ENCODE measurements at regions not wholly inside any gene's neighbourhood (a gene's known extent, or its start where the extent isn't known, plus 50 kb on each side); places are given as distances from the start of the nearest gene placed in this dataset.
A peak's percentile ranks its signal among the peaks of the same experiment; 100 is the strongest.
"Not testable (repeated sequence)": the region's sequence is repeated elsewhere in the genome, so short reads cannot be mapped to it uniquely, and the experiment has no call there.

DNA sequence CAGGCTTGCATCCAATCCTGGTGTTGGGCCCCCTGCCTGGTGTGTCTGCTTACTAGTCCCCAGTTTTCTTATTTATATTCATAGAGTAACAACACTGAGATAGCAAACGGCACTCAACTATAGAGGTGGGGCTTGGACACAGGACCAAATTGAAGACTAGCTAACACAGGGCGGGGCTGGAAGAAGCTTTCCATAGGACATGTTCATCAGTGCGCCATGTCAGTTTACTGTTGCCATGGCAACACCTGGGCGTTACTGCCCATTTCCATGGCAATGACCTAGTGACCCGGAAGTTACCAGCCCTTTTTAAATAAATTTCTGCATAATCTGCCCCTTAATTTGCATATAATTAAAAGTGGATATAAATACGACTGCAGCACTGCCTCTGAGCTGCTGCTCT is 275.5 kb upstream of the TMEM132C start:
- no peak for DNase-seq

GRCh38 chr12:127998988-127999387 is 268.0 kb upstream of the TMEM132C start:
- no peak for DNase-seq

DNA sequence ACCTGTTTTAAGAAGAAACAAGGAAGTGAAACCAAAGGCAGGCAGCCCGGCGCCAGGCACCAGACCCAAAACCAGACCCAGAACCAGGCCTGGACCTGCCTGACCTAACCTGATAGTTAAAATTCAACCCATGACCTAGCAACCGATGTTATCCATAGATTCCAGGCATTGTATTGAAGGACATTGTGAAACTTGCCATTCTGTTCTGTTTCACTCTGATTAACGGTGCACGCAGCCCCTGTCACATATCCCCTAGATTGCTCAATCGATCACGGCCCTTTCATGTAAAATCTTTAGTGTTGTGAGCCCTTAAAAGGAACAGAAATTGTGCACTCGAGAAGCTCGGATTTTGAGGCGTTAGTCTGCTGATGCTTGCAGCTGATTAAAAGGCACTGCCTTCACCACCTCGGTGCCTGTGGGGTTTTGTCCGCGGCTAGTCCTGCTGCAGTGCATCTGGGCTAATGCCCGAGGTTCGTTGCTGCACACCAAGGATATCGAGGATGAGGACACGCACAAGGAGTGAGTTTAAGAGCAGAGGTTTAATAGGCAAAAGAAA is 262.5 kb upstream of the TMEM132C start:
- no peak for DNase-seq

DNA sequence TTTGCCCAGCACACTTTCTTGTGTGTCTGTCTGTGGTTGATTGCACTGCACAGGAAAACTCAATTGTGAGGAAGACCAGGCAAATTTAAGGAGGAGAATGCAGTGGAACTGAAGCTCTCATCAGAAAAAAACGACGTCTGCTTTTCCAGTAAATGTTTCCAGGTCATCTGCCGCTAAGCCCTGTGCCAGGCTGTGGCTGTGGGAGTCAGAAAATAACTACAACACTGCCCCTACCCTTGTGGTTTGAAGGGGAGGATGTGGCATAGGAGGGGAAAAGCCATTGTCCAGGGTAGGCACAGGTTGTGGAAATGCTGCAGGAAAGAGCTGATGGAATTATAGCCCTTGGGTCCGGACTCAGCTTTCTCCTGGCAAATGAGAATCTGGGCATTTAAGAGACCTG is 259.7 kb upstream of the TMEM132C start:
- DNase-seq = no peak

- no peak for DNase-seq
Measured at GRCh38 chr12:128008341-128008740, 258.6 kb upstream of the TMEM132C start.

- no peak for DNase-seq
Measured at GRCh38 chr12:128009108-128009507, 257.9 kb upstream of the TMEM132C start.

- DNase-seq = no peak
Measured at GRCh38 chr12:128012110-128012509, 254.9 kb upstream of the TMEM132C start.

- DNase-seq = no peak
Measured at GRCh38 chr12:128015276-128015675, 251.7 kb upstream of the TMEM132C start.

DNA sequence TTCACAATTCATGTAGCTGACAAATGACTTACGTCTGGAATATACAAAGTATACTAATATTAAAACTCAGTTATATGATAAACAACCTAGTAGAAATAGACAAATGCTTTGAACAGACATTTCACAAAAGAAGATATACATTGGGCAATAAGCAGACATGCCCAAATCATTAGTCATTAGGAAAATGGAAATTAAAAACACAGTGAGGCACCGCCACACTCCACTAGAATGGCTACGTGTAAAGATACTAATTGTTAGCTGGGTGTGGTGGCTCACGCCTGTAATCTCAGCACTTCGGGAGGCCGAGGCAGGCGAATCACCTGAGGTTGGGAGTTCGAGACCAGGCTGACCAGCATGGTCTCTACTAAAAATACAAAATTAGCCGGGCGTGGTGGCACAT is 248.9 kb upstream of the TMEM132C start:
- no peak for DNase-seq

GRCh38 chr12:128019996-128020544 is 246.9 kb upstream of the TMEM132C start:
- no peak for DNase-seq

DNA sequence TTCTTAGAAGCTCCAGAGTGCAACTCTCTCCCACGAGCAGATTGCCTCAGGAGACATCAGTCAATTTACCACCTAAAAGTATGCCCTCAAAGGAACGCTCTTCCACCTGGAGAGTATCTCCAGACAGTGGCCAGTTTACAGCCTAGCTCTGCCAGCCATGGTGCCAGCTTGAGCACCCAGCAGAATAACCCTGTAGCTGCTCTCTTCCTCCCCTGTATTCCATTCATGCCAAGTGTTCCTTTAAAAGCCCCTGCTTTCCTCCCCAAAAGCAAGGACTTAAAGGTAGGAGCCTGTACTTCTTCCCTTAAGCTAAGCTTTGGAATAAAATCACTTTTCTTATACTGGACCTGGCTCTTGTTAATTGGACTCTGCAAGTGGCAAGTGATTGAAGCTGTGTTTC is 245.4 kb upstream of the TMEM132C start:
- no peak for DNase-seq

DNA sequence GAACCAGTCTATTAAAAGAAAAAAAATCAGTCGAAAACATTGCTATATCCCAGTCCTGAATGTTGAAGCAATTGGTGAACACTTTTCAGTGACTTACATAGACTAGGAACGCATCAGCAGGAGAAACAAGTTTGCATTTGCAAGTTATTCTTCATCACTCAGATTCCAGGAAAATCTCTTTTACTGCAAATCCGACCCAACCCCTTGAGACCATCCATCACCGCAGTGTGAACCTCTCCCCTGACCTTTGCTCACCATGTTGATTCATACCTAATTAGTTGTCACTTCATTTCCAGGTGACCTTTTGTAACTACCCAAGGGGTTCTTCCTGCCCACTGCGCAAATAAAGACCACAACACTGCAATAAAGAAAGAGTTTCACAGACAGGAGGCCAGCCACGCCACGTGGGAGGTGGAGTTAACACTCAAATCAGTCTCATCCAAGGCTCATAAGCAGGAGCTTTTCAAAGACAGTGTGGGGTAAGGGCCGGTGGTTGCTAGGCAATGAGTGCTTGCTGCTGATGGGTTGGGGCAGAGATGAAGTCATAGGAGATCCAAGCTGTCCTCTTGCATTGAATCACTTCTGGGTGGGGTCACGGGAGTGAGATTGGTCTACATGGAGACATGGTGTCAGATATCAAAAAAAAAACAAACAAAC is 241.3 kb upstream of the TMEM132C start:
- no peak for DNase-seq

- DNase-seq = no peak
Measured at GRCh38 chr12:128026696-128027574, 240.0 kb upstream of the TMEM132C start.

DNA sequence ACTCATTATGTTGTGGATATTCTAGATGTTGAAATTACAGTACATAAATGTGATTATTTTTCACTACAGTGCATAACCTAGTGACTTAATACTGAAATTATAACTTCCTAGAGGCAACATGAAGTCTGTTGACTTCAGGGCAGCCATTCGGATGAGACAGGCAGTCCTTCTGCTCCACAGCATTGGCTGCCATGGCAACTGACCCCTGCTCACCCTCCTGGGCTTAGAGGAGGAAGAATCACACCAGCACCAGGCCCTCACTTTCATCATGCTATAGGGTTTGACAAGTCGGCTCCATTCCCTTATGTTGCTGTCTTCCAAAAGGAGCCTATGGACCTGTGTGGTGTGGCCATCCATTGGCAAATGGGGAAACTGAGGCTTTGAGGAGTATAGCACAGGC is 233.5 kb upstream of the TMEM132C start:
- DNase-seq = no peak

GRCh38 chr12:128040971-128041370 is 226.0 kb upstream of the TMEM132C start:
- DNase-seq = no peak

GRCh38 chr12:128042283-128042682 is 224.7 kb upstream of the TMEM132C start:
- not testable (repeated sequence) for DNase-seq

DNA sequence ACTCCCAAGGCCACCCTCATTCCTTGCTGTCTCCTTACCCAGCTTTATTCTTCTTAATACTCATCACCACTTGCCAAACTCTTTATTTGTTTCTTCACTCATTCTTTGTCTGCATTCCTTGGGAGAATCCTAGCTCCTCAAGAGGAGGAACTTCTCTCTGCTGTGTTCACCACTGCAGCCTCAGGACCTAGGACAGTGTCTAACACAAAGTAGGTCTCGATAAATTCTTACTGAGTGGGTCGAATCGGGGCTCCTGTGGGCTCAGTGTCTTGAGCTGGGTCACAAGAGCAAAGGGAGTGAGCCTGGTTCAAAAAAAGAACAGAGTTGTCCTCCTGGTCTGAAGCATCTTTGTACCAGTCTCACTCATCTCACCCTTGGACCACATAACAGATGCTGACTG is 224.1 kb upstream of the TMEM132C start:
- no peak for DNase-seq

- no peak for DNase-seq
Measured at GRCh38 chr12:128043317-128043716, 223.7 kb upstream of the TMEM132C start.

- peak; percentile 7 for DNase-seq
Measured at GRCh38 chr12:128047266-128048060, 219.5 kb upstream of the TMEM132C start.

GRCh38 chr12:128052331-128052730 is 214.6 kb upstream of the TMEM132C start:
- DNase-seq = no peak

DNA sequence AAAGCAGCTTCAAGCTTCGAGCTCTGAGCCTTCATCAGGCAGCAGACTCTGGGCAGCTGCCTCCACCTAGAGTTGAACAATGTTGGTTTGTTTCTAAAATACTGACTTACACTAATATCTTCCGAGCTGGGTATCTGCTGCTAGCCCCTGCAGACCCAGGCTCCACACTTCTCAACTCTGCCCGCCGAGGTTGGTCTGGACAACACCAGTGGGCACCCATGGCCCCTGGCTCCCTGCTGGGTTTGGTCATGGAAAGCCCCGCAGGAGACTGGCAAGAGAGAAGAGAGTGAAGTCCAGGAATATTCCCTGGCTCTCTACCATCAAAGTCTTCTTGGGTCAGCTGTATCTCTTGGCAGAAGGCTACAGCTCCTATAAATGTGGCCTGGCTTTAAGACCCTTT is 214.2 kb upstream of the TMEM132C start:
- DNase-seq = no peak

DNA sequence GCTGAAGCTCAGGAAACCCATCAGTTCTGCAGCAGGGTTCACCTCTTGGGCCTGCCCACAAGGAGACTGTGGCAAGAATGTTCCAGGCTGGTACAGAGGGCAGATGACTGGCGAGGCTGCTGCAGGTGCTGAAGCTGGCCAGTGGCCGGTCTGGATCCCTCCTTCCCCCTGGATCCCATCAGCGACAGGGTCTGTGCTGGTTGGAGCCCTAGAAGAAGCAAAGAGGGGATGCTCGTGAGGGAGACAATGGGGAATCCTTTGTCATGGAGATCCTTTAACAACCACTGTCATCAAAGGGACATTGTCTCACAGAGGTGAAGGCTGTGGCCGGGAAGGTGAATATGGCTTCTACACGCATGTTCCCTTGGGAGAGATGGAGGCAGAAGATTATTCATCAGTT is 211.4 kb upstream of the TMEM132C start:
- DNase-seq = no peak

Measured in NCI-H1092 treated with DMSO at 0.1 percent for 48 hours (cell line).